ENCODE measurements at regions not wholly inside any gene's neighbourhood (a gene's known extent, or its start where the extent isn't known, plus 50 kb on each side); places are given as distances from the start of the nearest gene placed in this dataset.
A peak's percentile ranks its signal among the peaks of the same experiment; 100 is the strongest.

GRCh38 chr2:126793885-126794613, 104.6 kb upstream of the TEX51 start:
- Histone ChIP-seq H3K27me3 (ENCODE audit: control insufficient read depth, insufficient read depth) (no peaks in the 10 kb centered on the region), H3K27ac (ENCODE audit: low read length) (no peak overlapping the region), H3K4me1 (ENCODE audit: control insufficient read depth, insufficient read depth, low read length) (no peaks in the 10 kb centered on the region), H3K4me3 (ENCODE audit: low read length) (no peak overlapping the region), H3K9me3 (ENCODE audit: control insufficient read depth, low read length) (no peaks in the 10 kb centered on the region)
- DNase-seq (no peak), ATAC-seq (no peak)
- intact Hi-C loops (cut with DNase I): no loop called here
- WGBS: 57% methylated on average over 10 of the region's 10 CpGs

- H3K27me3 ChIP-seq (ENCODE audit: control insufficient read depth, insufficient read depth): no peaks in the 10 kb centered on the region
- intact Hi-C loops (cut with DNase I): no loop called here
- H3K4me1 ChIP-seq (ENCODE audit: control insufficient read depth, insufficient read depth, low read length): no peaks in the 10 kb centered on the region
- 82% methylated on average over 8 of the region's 8 CpGs for WGBS
- DNase-seq (no peak), ATAC-seq (no peak)
- no peak overlapping the region for H3K27ac ChIP-seq (ENCODE audit: low read length)
- no peak overlapping the region for H3K4me3 ChIP-seq (ENCODE audit: low read length)
- no peaks in the 10 kb centered on the region for H3K9me3 ChIP-seq (ENCODE audit: control insufficient read depth, low read length)
Measured at GRCh38 chr2:126795656-126796055, 103.0 kb upstream of the TEX51 start.

GRCh38 chr2:126796931-126797621, 101.6 kb upstream of the TEX51 start:
- Histone ChIP-seq H3K9me3 (ENCODE audit: control insufficient read depth, low read length) (no peaks in the 10 kb centered on the region), H3K4me3 (ENCODE audit: low read length) (no peak overlapping the region), H3K4me1 (ENCODE audit: control insufficient read depth, insufficient read depth, low read length) (no peaks in the 10 kb centered on the region), H3K27ac (ENCODE audit: low read length) (no peak overlapping the region), H3K27me3 (ENCODE audit: control insufficient read depth, insufficient read depth) (no peaks in the 10 kb centered on the region)
- no peak for DNase-seq
- intact Hi-C loops (cut with DNase I): no loop called here
- 87% methylated on average over 14 of the region's 14 CpGs for WGBS
- no peak for ATAC-seq

GRCh38 chr2:126797622-126798275, 100.9 kb upstream of the TEX51 start:
- WGBS: 89% methylated on average over 13 of the region's 13 CpGs
- Histone ChIP-seq H3K4me1 (ENCODE audit: control insufficient read depth, insufficient read depth, low read length) (no peaks in the 10 kb centered on the region), H3K27me3 (ENCODE audit: control insufficient read depth, insufficient read depth) (no peaks in the 10 kb centered on the region), H3K27ac (ENCODE audit: low read length) (no peak overlapping the region), H3K9me3 (ENCODE audit: control insufficient read depth, low read length) (no peaks in the 10 kb centered on the region), H3K4me3 (ENCODE audit: low read length) (no peak overlapping the region)
- intact Hi-C loops (cut with DNase I): no loop called here
- peak in 1 of 2 donors; percentile 14 for ATAC-seq
- no peak for DNase-seq

- no peaks in the 10 kb centered on the region for H3K27me3 ChIP-seq (ENCODE audit: control insufficient read depth, insufficient read depth)
- H3K27ac ChIP-seq (ENCODE audit: low read length): no peak overlapping the region
- intact Hi-C loops (cut with DNase I): no loop called here
- no peak overlapping the region for H3K4me3 ChIP-seq (ENCODE audit: low read length)
- WGBS: 69% methylated on average over 9 of the region's 9 CpGs
- ATAC-seq (no peak), DNase-seq (no peak)
- no peaks in the 10 kb centered on the region for H3K4me1 ChIP-seq (ENCODE audit: control insufficient read depth, insufficient read depth, low read length)
- no peaks in the 10 kb centered on the region for H3K9me3 ChIP-seq (ENCODE audit: control insufficient read depth, low read length)
Measured at GRCh38 chr2:126798276-126799140, 100.2 kb upstream of the TEX51 start.

GRCh38 chr2:126799301-126799700, 99.4 kb upstream of the TEX51 start:
- H3K27ac ChIP-seq (ENCODE audit: low read length): no peak overlapping the region
- H3K4me1 ChIP-seq (ENCODE audit: control insufficient read depth, insufficient read depth, low read length): no peaks in the 10 kb centered on the region
- no peaks in the 10 kb centered on the region for H3K27me3 ChIP-seq (ENCODE audit: control insufficient read depth, insufficient read depth)
- 67% methylated on average over 2 of the region's 2 CpGs for WGBS
- DNase-seq (no peak), ATAC-seq (no peak)
- no peaks in the 10 kb centered on the region for H3K9me3 ChIP-seq (ENCODE audit: control insufficient read depth, low read length)
- intact Hi-C loops (cut with DNase I): no loop called here
- H3K4me3 ChIP-seq (ENCODE audit: low read length): no peak overlapping the region

- 90% methylated on average over 6 of the region's 6 CpGs for WGBS
- Histone ChIP-seq H3K4me3 (ENCODE audit: low read length) (no peak overlapping the region), H3K9me3 (ENCODE audit: control insufficient read depth, low read length) (no peaks in the 10 kb centered on the region), H3K4me1 (ENCODE audit: control insufficient read depth, insufficient read depth, low read length) (no peaks in the 10 kb centered on the region), H3K27me3 (ENCODE audit: control insufficient read depth, insufficient read depth) (no peaks in the 10 kb centered on the region), H3K27ac (ENCODE audit: low read length) (no peak overlapping the region)
- intact Hi-C loops (cut with DNase I): no loop called here
- ATAC-seq (no peak), DNase-seq (no peak)
Measured at GRCh38 chr2:126801473-126801872, 97.2 kb upstream of the TEX51 start.

- no peak for DNase-seq
- no peak for ATAC-seq
- Histone ChIP-seq H3K4me1 (ENCODE audit: control insufficient read depth, insufficient read depth, low read length) (no peaks in the 10 kb centered on the region), H3K4me3 (ENCODE audit: low read length) (no peak overlapping the region), H3K27me3 (ENCODE audit: control insufficient read depth, insufficient read depth) (no peaks in the 10 kb centered on the region), H3K27ac (ENCODE audit: low read length) (no peak overlapping the region), H3K9me3 (ENCODE audit: control insufficient read depth, low read length) (no peaks in the 10 kb centered on the region)
- WGBS: 74% methylated on average over 7 of the region's 7 CpGs
- intact Hi-C loops (cut with DNase I): no loop called here
Measured at GRCh38 chr2:126802316-126802715, 96.4 kb upstream of the TEX51 start.

GRCh38 chr2:126802774-126803433, 95.8 kb upstream of the TEX51 start:
- H3K4me1 ChIP-seq (ENCODE audit: control insufficient read depth, insufficient read depth, low read length): no peaks in the 10 kb centered on the region
- H3K27me3 ChIP-seq (ENCODE audit: control insufficient read depth, insufficient read depth): no peaks in the 10 kb centered on the region
- WGBS: 90% methylated on average over 8 of the region's 8 CpGs
- DNase-seq: no peak
- H3K9me3 ChIP-seq (ENCODE audit: control insufficient read depth, low read length): no peaks in the 10 kb centered on the region
- ATAC-seq: no peak
- H3K4me3 ChIP-seq (ENCODE audit: low read length): no peak overlapping the region
- H3K27ac ChIP-seq (ENCODE audit: low read length): no peak overlapping the region
- intact Hi-C loops (cut with DNase I): no loop called here

GRCh38 chr2:126803434-126803775, 95.3 kb upstream of the TEX51 start:
- Histone ChIP-seq H3K4me1 (ENCODE audit: control insufficient read depth, insufficient read depth, low read length) (no peaks in the 10 kb centered on the region), H3K27me3 (ENCODE audit: control insufficient read depth, insufficient read depth) (no peaks in the 10 kb centered on the region), H3K27ac (ENCODE audit: low read length) (no peak overlapping the region), H3K9me3 (ENCODE audit: control insufficient read depth, low read length) (no peaks in the 10 kb centered on the region), H3K4me3 (ENCODE audit: low read length) (no peak overlapping the region)
- ATAC-seq: no peak
- intact Hi-C loops (cut with DNase I): no loop called here
- DNase-seq: no peak
- 85% methylated on average over 8 of the region's 8 CpGs for WGBS

Measured in right cardiac atrium (tissue), 5 donors.